HS-5 (cell line): ENCODE measurements at regions not wholly inside any gene's neighbourhood (a gene's known extent, or its start where the extent isn't known, plus 50 kb on each side); places are given as distances from the start of the nearest gene placed in this dataset.

Experiments
- DNase-seq: peaks from one replicate; pipeline ENCODE4 v3.0.0-alpha.2; 2012; ENCODE audit warnings: low read depth

DNA sequence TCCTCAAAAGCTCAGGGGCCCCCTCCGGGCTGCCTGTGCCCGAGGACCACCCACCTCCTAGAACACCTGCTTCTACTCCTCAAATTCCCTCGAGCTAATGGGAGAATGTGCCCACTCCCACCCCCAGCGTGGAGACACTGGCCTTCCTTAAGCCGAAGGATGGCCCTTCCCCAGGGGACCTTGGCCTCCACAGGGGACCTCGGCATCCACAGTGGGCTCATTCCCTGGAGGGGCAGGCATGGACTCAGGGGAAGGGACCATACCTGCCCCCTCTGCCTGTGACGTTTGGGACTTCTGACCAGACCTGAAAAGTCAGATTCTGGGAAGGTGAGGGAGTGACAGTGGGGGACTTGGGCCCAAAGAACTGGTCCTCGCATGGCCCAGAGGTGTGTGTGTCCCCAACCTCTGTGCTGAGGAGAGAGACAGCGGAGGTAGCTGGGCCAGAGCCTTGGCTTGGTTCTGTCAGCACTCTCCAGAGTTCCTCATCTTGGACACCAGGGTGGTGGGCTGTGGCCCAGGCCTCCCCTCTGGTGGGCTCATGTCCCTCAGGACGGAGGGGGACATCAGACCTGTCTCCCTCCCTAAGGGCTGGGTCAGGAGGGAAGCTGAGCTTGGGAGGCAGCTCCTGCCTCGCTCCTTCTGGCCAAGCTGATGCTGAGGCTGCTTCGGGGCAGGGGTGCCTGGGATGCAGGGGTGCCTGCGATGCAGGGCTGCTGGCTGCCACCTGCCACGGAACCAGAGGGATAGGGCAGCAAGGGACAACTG is 240.4 kb downstream of the HAUS1 start:
- DNase-seq = no peak

DNA sequence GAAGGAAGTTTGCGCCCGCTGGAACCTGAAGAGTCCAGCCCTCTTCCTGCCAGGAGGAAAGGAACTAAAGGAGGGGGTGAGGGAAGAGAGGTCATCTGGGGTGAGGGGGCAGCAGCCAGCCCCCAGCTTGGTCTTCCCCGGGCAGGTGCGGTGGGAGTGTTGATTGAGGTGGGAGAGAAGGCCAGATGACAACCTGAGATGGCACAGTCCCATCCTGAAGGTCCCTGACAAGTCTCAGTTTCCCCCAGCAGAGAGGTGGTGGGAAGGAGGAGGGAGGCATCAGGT is 240.9 kb downstream of the HAUS1 start:
- no peak for DNase-seq

DNA sequence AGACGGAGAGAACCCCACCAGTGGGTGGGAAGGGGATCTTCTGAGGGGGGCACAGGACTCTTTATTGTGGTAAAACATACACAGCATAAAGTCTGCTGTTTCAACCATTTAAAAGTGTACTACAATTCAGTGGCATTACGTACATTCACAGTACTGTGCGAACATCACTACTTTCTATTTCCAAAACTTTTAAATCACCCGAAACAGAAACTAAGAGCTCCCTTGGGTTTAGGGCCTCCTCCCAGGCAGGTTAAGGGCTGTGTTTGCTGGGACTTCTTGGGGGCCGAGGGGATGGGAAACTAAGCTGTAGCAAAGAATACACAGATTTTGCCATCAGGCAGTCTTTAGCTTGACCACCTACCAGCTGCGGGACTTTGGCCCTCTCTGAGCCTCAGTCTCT is 242.0 kb downstream of the HAUS1 start:
- DNase-seq = no peak

DNA sequence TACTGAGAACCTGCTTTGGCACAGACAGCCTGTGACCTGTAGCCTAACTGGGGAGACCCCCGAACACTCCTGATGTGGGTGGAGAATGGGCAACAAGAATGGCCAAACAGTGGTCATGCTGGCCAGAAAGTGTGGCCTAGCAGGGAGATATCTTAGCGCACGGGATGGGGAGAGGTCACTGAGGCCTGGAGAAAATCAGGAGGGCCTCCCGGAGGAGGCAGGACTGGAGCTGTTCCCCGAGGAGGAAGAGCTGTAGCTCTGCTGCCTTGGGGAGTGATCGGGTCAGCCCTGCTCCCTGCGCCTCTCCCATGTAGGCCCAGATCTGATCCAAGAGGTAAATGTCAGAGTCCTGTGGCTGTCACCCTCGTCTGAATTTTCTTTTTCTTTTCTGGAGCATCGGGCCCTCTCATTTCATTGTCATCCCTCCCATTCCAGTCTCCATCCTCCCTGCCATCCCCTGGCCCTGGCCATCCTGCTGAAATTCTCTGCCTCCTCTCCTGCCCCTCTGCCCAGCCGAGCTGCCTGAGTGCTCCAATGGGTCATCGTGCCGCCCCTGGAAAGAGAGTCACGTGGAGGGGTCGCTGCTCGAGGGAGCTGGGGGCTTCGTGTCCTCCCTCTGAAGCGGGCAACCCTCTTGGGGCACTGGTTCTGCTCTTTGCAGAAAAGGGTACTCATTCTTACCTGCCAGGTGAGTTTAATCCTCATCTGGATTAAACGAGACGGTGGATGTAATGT is 242.9 kb downstream of the HAUS1 start:
- DNase-seq = no peak

DNA sequence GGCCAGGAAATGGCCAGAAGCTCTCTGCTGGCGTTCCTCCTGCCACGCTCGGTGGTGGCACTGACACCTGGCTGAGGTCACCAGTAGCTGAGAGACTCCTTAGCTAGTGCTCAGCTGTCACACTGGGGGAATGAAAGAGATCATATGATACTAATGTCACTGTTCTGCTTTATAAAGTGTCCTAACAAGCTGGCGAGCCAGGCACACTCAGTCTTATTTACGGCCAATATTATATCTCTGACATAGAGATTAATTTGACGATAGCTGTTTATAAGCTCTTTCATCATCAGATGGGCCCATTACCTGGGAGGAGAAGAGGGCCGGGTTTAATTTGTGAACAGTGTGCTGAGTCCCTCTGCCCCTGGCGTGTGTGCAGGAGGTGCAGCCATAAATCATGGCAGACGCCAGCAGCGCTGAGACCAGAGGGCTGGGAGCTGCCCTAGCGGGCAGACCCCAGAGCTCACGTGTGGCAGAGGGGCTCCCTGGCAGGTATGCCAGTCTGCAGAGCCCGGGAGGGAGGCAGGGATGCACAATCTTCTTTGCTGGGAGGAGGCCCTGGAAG is 246.5 kb downstream of the HAUS1 start:
- no peak for DNase-seq

DNA sequence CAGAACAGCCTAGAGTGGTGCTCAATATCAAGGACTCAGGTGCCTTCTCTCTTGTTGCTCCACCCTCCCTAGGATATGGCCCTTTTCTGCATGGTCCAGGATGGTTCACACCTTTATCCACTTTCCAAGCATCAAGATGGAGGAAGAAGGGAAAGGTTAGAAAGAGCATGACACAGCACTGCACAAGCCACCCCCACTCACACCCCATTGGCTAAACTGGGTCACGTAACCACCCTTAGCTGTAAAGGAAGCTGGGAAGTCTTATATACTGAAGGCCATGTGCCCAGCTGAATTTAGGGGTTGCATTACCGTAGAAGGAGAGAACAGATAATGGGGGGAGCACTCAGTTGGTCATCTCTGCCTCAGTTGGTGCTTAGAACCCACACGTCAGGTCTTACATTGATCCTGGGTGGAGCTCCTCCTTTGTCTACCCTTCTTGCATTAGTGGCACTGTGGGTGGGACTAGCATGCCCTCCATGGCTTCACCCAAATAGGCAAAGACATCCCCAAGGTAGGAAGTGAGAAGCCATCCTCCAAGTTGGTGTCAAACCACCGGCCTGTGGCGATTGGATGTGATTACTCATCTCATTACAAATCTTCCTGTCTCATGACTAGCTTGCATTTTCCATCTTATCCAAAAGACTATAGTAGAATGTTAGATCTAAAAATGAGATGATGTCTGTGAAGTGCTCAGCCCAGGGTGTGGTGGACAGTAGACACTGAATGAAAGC is 248.5 kb downstream of the HAUS1 start:
- DNase-seq = no peak

DNA sequence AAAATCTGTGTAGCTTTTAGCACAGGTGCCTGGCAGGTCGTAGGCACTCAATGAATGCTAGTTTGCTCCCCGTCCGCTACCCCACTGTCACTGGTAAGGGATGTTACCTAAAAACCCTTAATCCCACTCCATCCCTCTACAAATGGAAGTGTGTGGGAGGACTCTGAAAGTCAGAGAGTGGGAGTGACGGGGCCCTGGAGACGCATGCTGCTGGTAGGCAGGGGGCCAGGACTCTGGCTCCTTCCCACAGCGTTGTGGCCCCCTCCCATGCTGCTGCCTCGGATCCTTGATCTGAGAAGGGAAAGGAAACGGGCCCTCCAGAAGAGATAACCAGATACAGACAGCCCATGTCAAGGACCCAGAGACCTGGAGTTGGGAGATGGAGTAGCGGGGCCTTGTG is 249.3 kb downstream of the HAUS1 start:
- DNase-seq = no peak

DNA sequence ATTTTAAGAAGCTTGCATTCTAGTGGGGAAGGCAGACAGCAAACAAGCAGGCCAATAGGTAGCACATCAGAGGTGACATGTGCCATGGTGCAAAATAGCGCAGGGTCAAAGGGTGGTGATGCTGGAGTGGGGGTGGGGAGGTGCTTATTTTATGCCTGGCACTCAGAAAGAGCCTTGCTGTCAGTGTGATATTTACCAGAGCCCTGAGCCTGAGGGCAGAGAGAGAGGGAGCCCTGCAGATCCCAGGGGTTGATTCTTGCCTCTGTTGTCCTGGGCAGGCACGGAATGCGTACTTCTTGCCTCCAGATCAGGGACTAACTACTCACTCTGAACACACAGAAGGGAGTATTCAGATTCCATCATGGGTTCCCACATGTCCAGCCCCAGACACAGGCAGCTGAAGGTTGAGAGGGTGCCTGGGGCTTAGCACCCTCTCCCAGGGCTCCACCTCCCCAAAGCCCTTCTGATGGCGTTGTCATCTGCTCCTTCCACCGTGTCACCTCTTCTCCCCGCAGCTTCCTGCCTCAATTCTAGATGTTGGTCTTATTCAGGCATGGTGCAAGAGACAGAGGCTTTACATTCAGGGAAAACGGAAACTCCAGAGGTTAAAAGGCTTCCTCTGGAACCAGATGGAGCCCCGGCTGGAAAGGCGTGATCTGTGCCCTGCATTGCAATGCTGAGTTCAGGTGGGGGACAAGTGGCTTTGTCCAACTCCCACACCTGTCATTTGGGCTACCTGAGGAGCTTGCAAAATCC is 252.3 kb downstream of the HAUS1 start:
- no peak for DNase-seq

DNA sequence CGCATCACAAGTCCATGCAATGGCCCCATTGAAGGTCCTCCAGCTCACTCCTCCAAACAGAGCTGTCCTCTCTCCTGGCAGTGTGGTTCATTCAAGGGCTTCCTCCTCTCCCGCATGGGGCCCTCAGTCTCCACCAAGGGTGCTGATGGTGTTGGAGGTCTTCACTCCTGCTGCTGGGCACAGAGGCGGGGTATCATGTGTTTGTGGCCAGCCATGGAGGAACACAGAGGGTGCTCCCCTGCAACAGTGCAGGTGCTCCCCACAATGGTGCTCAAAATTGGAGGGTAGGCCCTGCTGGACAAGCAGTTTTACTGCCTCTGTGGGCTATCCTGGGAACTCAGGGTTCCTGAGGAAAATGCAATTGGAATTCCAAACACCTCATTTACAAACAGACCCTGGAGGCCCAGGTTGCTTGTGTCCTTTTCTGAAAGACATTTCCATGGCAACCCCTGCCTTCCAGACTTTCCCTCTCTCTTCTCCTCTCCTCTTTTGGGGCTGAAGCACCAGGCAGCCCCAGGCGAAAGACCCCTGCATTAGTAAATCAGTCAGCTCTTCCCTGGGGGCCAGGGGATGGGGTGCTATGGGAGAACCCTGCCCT is 256.0 kb downstream of the HAUS1 start:
- no peak for DNase-seq

DNA sequence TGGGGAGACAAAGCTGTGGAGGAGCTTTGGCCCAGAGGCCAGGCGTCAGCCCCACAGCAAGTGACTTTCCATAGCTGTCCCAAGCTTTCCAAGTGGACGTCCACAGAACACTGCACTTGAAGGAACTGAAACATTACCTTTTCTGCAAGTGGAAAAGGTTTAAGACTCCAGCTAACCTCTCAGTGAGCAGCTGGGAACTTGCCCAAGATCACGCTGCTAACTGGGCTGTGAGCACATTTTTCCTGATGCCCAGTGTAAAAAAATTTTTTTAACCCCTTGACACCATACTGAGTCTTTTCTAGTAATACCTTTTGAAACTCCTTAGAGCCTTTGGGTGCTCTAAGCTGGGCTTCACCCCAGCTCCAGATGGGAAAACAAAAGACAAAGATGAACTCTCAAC is 256.7 kb downstream of the HAUS1 start:
- DNase-seq = no peak

DNA sequence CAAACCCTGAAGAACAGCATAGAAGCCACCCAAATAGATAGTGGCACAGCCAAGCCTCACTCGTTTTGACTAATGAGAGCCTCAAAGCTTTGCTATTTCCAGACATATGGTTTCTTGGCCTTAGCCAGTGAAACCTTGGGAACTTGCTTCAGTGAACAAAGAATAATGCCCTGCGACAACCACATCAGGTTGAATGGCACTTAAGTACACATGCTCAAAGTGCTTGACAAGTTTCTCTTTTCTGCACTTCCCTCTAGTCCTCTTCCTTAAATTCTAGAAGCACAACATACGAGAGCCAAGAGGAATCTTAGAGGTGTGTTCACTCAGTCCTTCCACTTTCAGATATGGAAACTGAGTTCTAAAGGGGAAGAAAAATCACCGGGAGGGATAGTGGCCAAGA is 258.3 kb downstream of the HAUS1 start:
- DNase-seq = no peak

DNA sequence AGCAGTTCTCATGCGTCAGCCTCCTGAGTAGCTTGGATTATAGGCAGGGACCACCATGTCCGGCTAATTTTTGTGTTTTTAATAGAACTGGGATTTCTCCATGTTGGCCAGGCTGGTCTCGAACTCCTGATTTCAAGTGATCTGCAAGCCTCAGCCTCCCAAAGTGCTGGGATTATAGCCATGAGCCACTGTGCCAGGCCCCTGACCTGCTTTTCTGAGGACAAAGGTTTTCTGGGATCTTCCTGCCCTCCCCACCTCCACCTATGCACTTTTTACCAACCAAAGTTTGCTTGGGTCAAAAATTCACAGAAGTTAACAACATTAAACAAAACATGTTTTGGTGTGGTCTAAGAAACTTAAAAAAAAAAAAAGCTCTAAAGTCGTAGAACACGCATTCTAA is 259.9 kb downstream of the HAUS1 start:
- DNase-seq = no peak

DNA sequence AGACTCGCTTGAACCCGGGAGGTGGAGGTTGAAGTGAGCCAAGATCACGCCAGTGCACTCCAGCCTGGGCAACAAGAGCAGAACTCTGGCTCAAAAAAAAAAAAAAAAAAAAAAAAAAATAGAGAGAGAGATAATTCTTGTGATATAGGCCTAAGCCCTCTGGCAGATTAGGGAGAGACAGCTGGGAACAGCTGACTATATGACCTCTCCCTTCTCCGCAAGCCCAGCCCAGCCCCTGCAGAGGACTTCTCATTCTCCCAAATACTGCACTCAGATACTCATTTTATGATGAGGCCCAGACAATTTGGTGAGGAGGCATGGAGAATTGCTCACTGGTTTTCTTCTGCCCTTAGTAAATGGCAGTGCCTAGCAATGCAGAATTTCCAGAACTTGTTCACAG is 262.0 kb downstream of the HAUS1 start:
- DNase-seq = no peak

DNA sequence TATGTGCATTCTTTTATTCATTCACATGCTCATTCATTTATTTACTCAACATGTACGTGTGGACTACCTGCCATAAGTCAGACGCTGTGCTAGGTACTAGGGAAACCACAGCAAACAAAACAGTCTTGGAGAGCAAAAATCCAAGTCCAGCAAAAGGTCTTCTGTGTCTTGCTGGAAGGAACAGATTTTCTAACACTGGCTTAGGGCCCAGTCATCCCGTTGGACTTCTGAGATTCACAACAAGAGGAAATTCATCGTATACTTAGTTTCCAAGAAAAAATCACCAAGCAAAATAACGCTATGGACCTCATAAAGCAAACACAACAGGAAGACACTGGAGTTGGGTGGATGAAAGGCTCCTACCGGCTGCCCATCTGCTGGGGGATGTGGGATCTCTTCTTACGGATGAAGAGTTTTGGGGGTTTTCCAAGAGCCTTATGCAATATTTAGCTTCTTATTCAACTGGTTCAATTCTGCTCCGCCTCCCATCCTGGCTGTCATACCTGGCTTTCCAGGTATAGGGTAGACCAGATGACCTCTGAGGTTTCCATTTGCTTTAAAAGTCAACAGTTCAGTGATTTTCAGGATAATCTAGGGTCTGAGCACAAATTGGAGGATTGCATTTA is 262.7 kb downstream of the HAUS1 start:
- no peak for DNase-seq

DNA sequence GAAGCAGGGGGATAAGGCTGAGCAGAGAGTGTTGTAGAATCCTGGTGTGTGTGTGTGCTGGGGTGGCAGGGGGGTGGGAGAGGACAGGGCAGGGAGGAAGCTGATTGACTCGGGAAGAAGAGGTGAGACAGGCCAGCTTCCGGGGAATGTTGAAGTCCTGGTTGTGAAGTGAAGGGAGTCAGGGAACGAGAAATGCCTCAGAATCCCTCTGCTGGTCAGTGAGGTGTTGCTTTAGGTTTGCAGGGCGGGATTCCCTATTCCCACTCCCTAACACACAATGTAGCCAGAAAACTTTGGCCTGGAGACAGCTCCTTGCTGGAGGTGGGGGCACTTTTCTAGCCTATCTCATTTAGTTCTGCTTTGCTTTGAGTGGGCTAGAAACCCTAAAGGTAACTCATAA is 265.1 kb downstream of the HAUS1 start:
- DNase-seq = no peak

DNA sequence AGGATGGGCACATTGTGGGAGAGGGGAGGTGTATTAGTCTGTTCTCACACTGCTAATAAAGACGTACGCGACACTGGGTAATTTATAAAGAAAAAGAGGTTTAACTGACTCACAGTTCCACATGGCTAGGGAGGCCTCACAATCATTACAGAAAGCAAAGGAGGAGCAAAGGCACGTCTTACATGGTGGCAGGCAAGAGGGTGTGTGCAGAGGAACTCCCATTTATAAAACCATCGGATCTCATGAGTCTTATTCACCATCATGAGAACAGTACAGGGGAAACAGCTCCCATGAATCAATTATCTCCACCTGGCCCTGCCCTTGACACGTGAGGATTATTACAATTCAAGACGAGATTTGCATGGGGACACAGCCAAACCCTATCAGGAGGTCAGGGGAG is 266.7 kb downstream of the HAUS1 start:
- DNase-seq = no peak

DNA sequence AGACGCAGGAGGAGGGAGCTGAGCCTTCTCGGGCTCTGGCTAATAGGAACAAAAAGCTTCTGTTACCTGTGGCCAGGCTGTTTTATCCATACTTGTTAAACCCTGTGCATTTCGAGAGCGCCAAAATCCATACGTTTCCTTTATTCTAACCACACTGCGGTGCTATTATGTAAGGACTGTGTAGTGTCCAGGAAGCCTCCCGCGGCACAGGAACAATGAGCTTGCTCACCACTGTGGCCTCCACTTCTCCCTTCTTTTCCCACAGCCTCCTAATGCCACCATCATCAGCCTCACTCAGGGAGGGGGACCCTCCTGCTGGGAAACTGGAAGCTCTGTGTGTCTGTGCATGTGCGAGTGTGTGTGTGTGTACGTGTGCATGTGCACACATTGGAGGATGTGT is 268.5 kb downstream of the HAUS1 start:
- DNase-seq = no peak

DNA sequence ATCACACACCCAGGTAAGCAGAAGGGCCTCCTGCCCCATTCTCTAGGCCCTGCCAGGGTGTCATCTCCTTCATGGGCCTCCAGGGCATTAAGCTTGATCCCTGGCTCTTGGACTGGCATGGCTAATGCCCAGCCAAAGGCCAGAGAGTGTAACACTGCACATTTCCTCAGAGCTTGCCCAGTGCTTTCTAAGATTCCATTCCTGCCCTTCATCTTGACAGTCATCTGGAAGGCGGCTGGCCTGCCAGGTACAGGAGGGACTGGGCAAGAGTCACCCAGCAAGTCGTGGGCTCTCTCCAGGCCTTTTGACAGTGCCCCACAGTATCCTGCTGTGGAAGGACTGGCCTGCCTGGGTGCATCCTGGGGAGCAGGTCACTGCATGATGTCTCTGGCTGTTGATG is 268.9 kb downstream of the HAUS1 start:
- no peak for DNase-seq

DNA sequence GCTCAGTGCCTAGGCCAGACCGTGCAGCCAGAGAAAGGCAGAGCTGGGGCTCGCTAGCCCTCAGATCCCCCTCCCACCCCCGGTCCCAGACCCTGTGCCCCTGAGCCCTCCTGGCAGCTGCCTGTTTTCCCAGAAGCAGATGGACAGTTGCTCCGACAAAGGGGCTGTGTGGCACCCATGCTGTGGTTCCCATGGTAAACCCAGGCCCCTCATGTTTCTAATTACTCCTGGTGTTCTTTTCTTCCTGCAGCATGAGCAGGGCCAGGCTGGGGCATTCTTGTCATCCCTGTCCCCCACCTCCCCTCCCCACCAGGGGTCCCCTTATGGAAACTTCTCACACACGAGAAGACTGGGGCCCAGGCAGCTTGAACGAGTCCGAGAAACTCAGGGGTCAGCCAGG is 269.6 kb downstream of the HAUS1 start:
- no peak for DNase-seq

DNA sequence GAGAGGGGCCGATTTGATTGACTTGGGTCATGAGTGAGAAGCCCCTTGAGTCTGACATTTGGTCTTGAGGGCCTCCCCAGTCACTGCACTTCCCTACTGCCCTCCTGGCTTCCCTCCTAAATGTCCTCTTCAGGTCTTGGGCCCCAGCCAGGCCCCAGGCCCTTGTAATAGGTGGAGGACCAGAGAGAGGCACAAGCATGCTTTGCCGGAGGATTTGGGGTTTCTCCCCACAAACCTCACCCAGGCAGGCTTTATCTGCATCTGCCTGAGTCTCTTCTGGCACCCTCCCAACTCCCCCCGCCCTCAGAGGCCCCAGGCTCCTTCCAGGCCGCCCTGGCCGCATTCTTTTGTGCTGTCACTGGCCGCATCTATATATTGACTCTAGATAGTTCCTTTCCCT is 270.7 kb downstream of the HAUS1 start:
- no peak for DNase-seq

DNA sequence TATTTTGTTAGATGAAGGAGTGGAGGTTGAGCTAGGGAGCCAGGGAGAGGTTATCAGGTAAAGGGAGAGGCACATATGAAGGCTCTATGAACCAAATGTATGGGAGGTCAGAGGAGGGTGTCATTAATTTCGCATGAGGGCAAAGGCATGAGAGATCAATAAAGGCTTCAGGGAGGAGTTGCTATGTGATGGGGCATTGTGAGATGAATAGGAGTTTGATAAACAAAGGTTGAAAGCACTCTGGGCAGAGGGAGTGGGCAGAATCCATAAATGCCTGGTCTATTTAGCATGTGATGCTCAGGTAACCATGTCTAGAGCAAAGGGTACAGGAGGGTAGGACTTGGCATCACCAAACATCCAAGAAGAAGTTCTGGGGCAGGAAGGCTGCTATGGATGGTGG is 273.4 kb downstream of the HAUS1 start:
- DNase-seq = no peak
